ENCODE measurements at regions not wholly inside any gene's neighbourhood (a gene's known extent, or its start where the extent isn't known, plus 50 kb on each side); places are given as distances from the start of the nearest gene placed in this dataset.
"Not testable (repeated sequence)": the region's sequence is repeated elsewhere in the genome, so short reads cannot be mapped to it uniquely, and the experiment has no call there.

DNA sequence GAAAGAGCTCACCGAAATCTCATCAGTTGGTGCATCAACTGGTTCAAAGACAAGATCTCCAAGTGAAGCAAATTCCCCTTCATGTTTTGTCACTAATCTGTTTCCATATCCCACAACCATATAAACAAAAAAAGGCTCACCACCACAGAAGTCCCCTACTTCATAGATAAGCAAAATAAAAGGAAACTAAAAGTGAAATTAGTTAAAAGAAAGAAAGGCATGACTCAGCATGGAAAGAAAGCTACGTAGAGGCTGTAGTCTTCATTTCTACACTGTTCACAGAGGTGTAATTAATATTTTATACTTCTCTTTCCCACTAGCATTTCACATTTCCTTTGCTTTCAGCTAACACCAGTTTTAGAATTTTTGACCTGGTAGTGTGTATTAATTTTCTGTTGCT is 208.0 kb downstream of the CYLC2 start:
- no peak overlapping the region for H3K4me3 ChIP-seq (ENCODE audit: low read length in 3 of 3)
- H3K27ac ChIP-seq (ENCODE audit: low read depth in 2 of 2, low read length in 2 of 2), result no peak overlapping the region
- no peak for DNase-seq
- no peak overlapping the region for H3K9ac ChIP-seq (ENCODE audit: low read length in 3 of 3)
- TF ChIP-seq, protein P1, sequence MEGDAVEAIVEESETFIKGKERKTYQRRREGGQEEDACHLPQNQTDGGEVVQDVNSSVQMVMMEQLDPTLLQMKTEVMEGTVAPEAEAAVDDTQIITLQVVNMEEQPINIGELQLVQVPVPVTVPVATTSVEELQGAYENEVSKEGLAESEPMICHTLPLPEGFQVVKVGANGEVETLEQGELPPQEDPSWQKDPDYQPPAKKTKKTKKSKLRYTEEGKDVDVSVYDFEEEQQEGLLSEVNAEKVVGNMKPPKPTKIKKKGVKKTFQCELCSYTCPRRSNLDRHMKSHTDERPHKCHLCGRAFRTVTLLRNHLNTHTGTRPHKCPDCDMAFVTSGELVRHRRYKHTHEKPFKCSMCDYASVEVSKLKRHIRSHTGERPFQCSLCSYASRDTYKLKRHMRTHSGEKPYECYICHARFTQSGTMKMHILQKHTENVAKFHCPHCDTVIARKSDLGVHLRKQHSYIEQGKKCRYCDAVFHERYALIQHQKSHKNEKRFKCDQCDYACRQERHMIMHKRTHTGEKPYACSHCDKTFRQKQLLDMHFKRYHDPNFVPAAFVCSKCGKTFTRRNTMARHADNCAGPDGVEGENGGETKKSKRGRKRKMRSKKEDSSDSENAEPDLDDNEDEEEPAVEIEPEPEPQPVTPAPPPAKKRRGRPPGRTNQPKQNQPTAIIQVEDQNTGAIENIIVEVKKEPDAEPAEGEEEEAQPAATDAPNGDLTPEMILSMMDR (IDR thresholded peaks at IDR 0.05; ENCODE audit: borderline replicate concordance, extremely low read depth, insufficient read depth), result no peak
- no peaks in the 10 kb centered on the region for H3K36me3 ChIP-seq (ENCODE audit: control insufficient read depth in 2 of 3, insufficient read depth in 3 of 3, low read length in 3 of 3)
- no peaks in the 10 kb centered on the region for H3K9me3 ChIP-seq (ENCODE audit: control insufficient read depth in 2 of 3, insufficient read depth in 1 of 3, low read length in 3 of 3)
- intact Hi-C loops (cut with DNase I), result no loop called here
- H3K4me1 ChIP-seq (ENCODE audit: control insufficient read depth in 2 of 3, insufficient read depth in 2 of 3, low read depth in 1 of 3, low read length in 3 of 3), result no peaks in the 10 kb centered on the region
- no peak for FAIRE-seq
- no peaks in the 10 kb centered on the region for H3K27me3 ChIP-seq (ENCODE audit: control insufficient read depth, insufficient read depth, low read length)

DNA sequence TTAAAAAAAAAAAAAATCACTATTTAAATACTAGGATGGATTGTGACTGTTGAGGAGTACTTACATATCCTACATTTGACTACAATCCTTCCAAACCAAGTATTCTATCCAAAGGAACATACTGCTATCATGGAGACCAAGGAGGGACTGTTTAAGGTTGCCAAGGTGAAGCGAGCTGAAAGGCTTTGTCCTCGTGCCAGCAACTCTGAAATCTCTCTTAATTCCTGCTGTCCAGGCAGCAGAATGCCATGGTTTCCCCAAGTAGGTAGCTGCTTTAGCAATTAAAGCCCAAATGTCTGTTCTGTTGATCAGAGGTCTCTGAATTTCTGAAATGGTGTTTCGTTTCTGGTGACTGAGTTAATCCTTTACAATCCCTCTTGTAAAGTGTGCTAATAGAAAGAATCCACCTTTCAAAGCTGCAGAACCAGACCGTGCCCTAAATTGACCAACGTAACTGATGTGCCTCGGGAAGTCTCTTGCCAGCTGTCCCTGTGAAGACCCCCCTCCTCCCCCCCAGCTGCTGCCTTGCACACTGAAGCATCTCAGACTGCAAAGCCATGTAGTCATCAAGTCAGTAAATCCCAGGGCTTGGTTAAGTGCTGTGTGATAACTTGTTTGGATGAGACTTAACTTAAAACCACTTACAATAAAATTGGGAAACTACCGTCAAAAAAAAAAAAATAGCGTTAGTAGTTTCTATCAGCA is 210.9 kb downstream of the CYLC2 start:
- H3K9me3 ChIP-seq (ENCODE audit: control insufficient read depth in 2 of 3, insufficient read depth in 1 of 3, low read length in 3 of 3); H3K4me1 ChIP-seq (ENCODE audit: control insufficient read depth in 2 of 3, insufficient read depth in 2 of 3, low read depth in 1 of 3, low read length in 3 of 3); intact Hi-C loops (cut with DNase I); H3K27me3 ChIP-seq (ENCODE audit: control insufficient read depth, insufficient read depth, low read length); DNase-seq; H3K9ac ChIP-seq (ENCODE audit: low read length in 3 of 3); H3K4me3 ChIP-seq (ENCODE audit: low read length in 3 of 3); FAIRE-seq; H3K27ac ChIP-seq (ENCODE audit: low read depth in 2 of 2, low read length in 2 of 2); H3K36me3 ChIP-seq (ENCODE audit: control insufficient read depth in 2 of 3, insufficient read depth in 3 of 3, low read length in 3 of 3): not testable (repeated sequence)

DNA sequence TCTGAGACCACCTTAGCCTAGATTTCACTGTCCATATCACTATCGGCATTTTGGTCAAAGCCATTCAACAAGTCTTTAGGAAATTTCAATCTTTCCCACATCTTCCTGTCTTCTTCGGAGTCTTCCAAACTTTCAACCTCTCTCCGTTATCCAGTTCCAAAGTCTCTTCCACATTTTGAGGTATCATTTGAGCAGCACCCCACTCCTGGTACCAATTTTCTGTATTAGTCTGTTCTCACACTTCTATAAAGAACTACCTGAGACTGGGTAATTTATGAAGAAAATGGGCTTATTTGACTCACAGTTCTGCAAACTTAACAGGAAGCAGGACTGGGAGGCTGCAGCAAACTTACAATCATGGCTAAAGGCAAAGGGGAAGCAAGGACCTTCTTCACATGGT is 215.5 kb downstream of the CYLC2 start:
- DNase-seq (no peak), FAIRE-seq (no peak)
- H3K36me3 ChIP-seq (ENCODE audit: control insufficient read depth in 2 of 3, insufficient read depth in 3 of 3, low read length in 3 of 3), result no peaks in the 10 kb centered on the region
- intact Hi-C loops (cut with DNase I), result no loop called here
- no peaks in the 10 kb centered on the region for H3K27me3 ChIP-seq (ENCODE audit: control insufficient read depth, insufficient read depth, low read length)
- TF ChIP-seq, protein P1 (IDR thresholded peaks at IDR 0.05; ENCODE audit: borderline replicate concordance, extremely low read depth, insufficient read depth), result no peak
- H3K4me3 ChIP-seq (ENCODE audit: low read length in 3 of 3), result no peak overlapping the region
- no peak overlapping the region for H3K27ac ChIP-seq (ENCODE audit: low read depth in 2 of 2, low read length in 2 of 2)
- H3K4me1 ChIP-seq (ENCODE audit: control insufficient read depth in 2 of 3, insufficient read depth in 2 of 3, low read depth in 1 of 3, low read length in 3 of 3), result no peaks in the 10 kb centered on the region
- peaks cover 0 to 6% (median 0%) of the 10 kb centered on the region in 3 donors for H3K9me3 ChIP-seq (ENCODE audit: control insufficient read depth in 2 of 3, insufficient read depth in 1 of 3, low read length in 3 of 3)
- no peak overlapping the region for H3K9ac ChIP-seq (ENCODE audit: low read length in 3 of 3)

DNA sequence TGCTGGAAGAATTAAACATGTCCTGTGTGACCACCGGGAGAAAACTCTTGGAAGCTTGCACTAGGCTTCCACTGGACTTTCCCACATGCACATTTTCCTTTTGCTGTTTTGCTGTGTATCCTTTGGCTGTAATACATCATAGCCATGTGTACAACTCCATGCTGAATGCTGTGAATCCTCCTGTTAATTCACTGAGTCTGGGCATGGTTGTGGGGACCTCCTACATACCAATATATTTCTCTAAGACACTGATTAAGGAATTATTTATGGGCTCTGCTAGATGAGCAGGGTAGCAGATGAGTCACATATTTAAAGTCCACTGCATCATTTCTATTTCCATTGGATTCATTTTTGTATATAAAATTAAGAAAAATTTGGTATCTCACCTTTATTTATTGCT is 220.1 kb downstream of the CYLC2 start:
- Histone ChIP-seq H3K27ac (ENCODE audit: low read depth in 2 of 2, low read length in 2 of 2) (no peak overlapping the region), H3K9me3 (ENCODE audit: control insufficient read depth in 2 of 3, insufficient read depth in 1 of 3, low read length in 3 of 3) (peaks cover 0 to 2% (median 0%) of the 10 kb centered on the region in 3 donors), H3K36me3 (ENCODE audit: control insufficient read depth in 2 of 3, insufficient read depth in 3 of 3, low read length in 3 of 3) (no peaks in the 10 kb centered on the region), H3K27me3 (ENCODE audit: control insufficient read depth, insufficient read depth, low read length) (no peaks in the 10 kb centered on the region), H3K9ac (ENCODE audit: low read length in 3 of 3) (no peak overlapping the region), H3K4me3 (ENCODE audit: low read length in 3 of 3) (no peak overlapping the region), H3K4me1 (ENCODE audit: control insufficient read depth in 2 of 3, insufficient read depth in 2 of 3, low read depth in 1 of 3, low read length in 3 of 3) (no peaks in the 10 kb centered on the region)
- no peak for FAIRE-seq
- TF ChIP-seq, protein P1 (IDR thresholded peaks at IDR 0.05; ENCODE audit: borderline replicate concordance, extremely low read depth, insufficient read depth), result no peak
- intact Hi-C loops (cut with DNase I), result no loop called here
- DNase-seq, result no peak

All from kidney (tissue), 13 donors.